ENCODE measurements at regions not wholly inside any gene's neighbourhood (a gene's known extent, or its start where the extent isn't known, plus 50 kb on each side); places are given as distances from the start of the nearest gene placed in this dataset.

GRCh38 chr13:64551755-64552154 lies 2678.4 kb downstream of the PCDH9 start:
- no peaks in the 10 kb centered on the region for H3K9me3 ChIP-seq
- 85 to 90% methylated on average over 1 of the region's 1 CpG for WGBS, 2 donors

GRCh38 chr13:64546371-64546770 lies 2683.8 kb downstream of the PCDH9 start:
- Histone ChIP-seq H3K4me3 (replicated peaks in 1 of 3) (no peak overlapping the region), H3K36me3 (no peaks in the 10 kb centered on the region), H3K27ac (no peak overlapping the region), H3K4me1 (no peaks in the 10 kb centered on the region), H3K9me3 (no peaks in the 10 kb centered on the region), H3K27me3 (no peaks in the 10 kb centered on the region)
- intact Hi-C loops (cut with DNase I) = no loop called here
- no peak for DNase-seq
- TF ChIP-seq CTCF (IDR thresholded peaks at IDR 0.05) = no peak
- TF ChIP-seq POLR2A (IDR thresholded peaks at IDR 0.05) = no peak
- 84 to 89% methylated on average over 1 of the region's 1 CpG for WGBS, 2 donors

More at GRCh38 chr13:64551755-64552154, 2678.4 kb downstream of the PCDH9 start:
- no peak for TF ChIP-seq POLR2A (IDR thresholded peaks at IDR 0.05)
- no peak for TF ChIP-seq CTCF (IDR thresholded peaks at IDR 0.05)
- Histone ChIP-seq H3K4me1 (no peaks in the 10 kb centered on the region), H3K4me3 (replicated peaks in 1 of 3) (no peak overlapping the region), H3K36me3 (no peaks in the 10 kb centered on the region), H3K27me3 (no peaks in the 10 kb centered on the region), H3K27ac (no peak overlapping the region)
- intact Hi-C loops (cut with DNase I) = no loop called here
- DNase-seq = no peak

GRCh38 chr13:64540976-64541375 lies 2689.2 kb downstream of the PCDH9 start:
- H3K9me3 ChIP-seq = no peaks in the 10 kb centered on the region
- intact Hi-C loops (cut with DNase I) = no loop called here
- H3K4me1 ChIP-seq = no peaks in the 10 kb centered on the region
- H3K27me3 ChIP-seq = no peaks in the 10 kb centered on the region
- no peak overlapping the region for H3K4me3 ChIP-seq (replicated peaks in 1 of 3)
- H3K27ac ChIP-seq = no peak overlapping the region
- 32 to 42% methylated on average over 2 of the region's 2 CpGs for WGBS, 2 donors
- no peaks in the 10 kb centered on the region for H3K36me3 ChIP-seq
- TF ChIP-seq POLR2A (IDR thresholded peaks at IDR 0.05) (no peak), CTCF (IDR thresholded peaks at IDR 0.05) (no peak)
- DNase-seq = no peak

- intact Hi-C loops (cut with DNase I) = no loop called here
- no peak for DNase-seq
- Histone ChIP-seq H3K9me3 (no peaks in the 10 kb centered on the region), H3K4me3 (replicated peaks in 1 of 3) (no peak overlapping the region), H3K36me3 (no peaks in the 10 kb centered on the region), H3K4me1 (no peaks in the 10 kb centered on the region), H3K27ac (no peak overlapping the region), H3K27me3 (no peaks in the 10 kb centered on the region)
- TF ChIP-seq CTCF (IDR thresholded peaks at IDR 0.05) = no peak
- no peak for TF ChIP-seq POLR2A (IDR thresholded peaks at IDR 0.05)
- 97 to 98% methylated on average over 2 of the region's 2 CpGs for WGBS, 2 donors
Measured at GRCh38 chr13:64540468-64540867, 2689.7 kb downstream of the PCDH9 start.

GRCh38 chr13:64538711-64539110 lies 2691.4 kb downstream of the PCDH9 start:
- Histone ChIP-seq H3K27ac (no peak overlapping the region), H3K36me3 (no peaks in the 10 kb centered on the region), H3K9me3 (no peaks in the 10 kb centered on the region), H3K27me3 (no peaks in the 10 kb centered on the region), H3K4me1 (no peaks in the 10 kb centered on the region), H3K4me3 (replicated peaks in 1 of 3) (no peak overlapping the region)
- 93 to 95% methylated on average over 2 of the region's 2 CpGs for WGBS, 2 donors
- intact Hi-C loops (cut with DNase I) = no loop called here
- no peak for DNase-seq
- no peak for TF ChIP-seq CTCF (IDR thresholded peaks at IDR 0.05)
- no peak for TF ChIP-seq POLR2A (IDR thresholded peaks at IDR 0.05)
